Stimulated activated effector memory CD8-positive, alpha-beta T cell treated with anti-CD3 and anti-CD28 coated beads, Interleukin-12 subunit alpha, Interleukin-12 subunit beta, amount 100 ng/mL, for 72 hours (primary cell): ENCODE measurements at regions not wholly inside any gene's neighbourhood (a gene's known extent, or its start where the extent isn't known, plus 50 kb on each side); places are given as distances from the start of the nearest gene placed in this dataset.
A peak's percentile ranks its signal among the peaks of the same experiment; 100 is the strongest.
"Not testable (repeated sequence)": the region's sequence is repeated elsewhere in the genome, so short reads cannot be mapped to it uniquely, and the experiment has no call there.

Source experiments
- ATAC-seq: fragments of 150-1000 bp; cut with Tn5 transposase; 2 replicates; pipeline ENCODE4 v1.10.0; 2021
- DNase-seq, 2 donors: peaks; one replicate each; pipeline ENCODE4 v3.0.0; 2021 to 2022; ENCODE audit warnings: low spot score in 2 of 2
- H3K27ac Mint-ChIP-seq: one replicate; pipeline ENCODE4 v1.8.0; 2022; ENCODE audit warnings: mild to moderate bottlenecking, mixed read lengths
- H3K36me3 Mint-ChIP-seq: one replicate; pipeline ENCODE4 v1.8.0; 2022; ENCODE audit warnings: mild to moderate bottlenecking, mixed read lengths
- H3K4me1 Mint-ChIP-seq: one replicate; pipeline ENCODE4 v1.8.0; 2022; ENCODE audit warnings: mixed read lengths
- H3K4me3 Mint-ChIP-seq: one replicate; pipeline ENCODE4 v1.8.0; 2022; ENCODE audit warnings: mild to moderate bottlenecking, mixed read lengths
- H3K9me3 Mint-ChIP-seq: one replicate; pipeline ENCODE4 v1.8.0; 2022; ENCODE audit warnings: mixed read lengths

GRCh38 chr2:236909802-236910201 is 175.9 kb upstream of the COPS8 start:
- no peak overlapping the region for H3K4me3 Mint-ChIP-seq
- no peak overlapping the region for H3K27ac Mint-ChIP-seq
- ATAC-seq (no peak), DNase-seq (no peak)
- no peaks in the 10 kb centered on the region for H3K36me3 Mint-ChIP-seq
- no peaks in the 10 kb centered on the region for H3K9me3 Mint-ChIP-seq
- no peaks in the 10 kb centered on the region for H3K4me1 Mint-ChIP-seq

- H3K4me3 Mint-ChIP-seq = no peak overlapping the region
- no peaks in the 10 kb centered on the region for H3K9me3 Mint-ChIP-seq
- no peaks in the 10 kb centered on the region for H3K4me1 Mint-ChIP-seq
- H3K36me3 Mint-ChIP-seq = no peaks in the 10 kb centered on the region
- no peak overlapping the region for H3K27ac Mint-ChIP-seq
- ATAC-seq = no peak
- no peak for DNase-seq
Observed at GRCh38 chr2:236910781-236911495, 174.8 kb upstream of the COPS8 start.

GRCh38 chr2:236912326-236913120 is 173.2 kb upstream of the COPS8 start:
- Mint-ChIP-seq H3K36me3 (no peaks in the 10 kb centered on the region), H3K4me1 (no peaks in the 10 kb centered on the region), H3K9me3 (no peaks in the 10 kb centered on the region), H3K4me3 (no peak overlapping the region), H3K27ac (no peak overlapping the region)
- ATAC-seq (no peak), DNase-seq (no peak)

- DNase-seq (no peak), ATAC-seq (no peak)
- Mint-ChIP-seq H3K4me1 (peaks cover 5% of the 10 kb centered on the region), H3K9me3 (no peaks in the 10 kb centered on the region), H3K36me3 (no peaks in the 10 kb centered on the region), H3K27ac (no peak overlapping the region), H3K4me3 (no peak overlapping the region)
Observed at GRCh38 chr2:236915186-236915585, 170.5 kb upstream of the COPS8 start.

- no peak overlapping the region for H3K27ac Mint-ChIP-seq
- no peaks in the 10 kb centered on the region for H3K36me3 Mint-ChIP-seq
- H3K4me3 Mint-ChIP-seq = no peak overlapping the region
- ATAC-seq (no peak), DNase-seq (no peak)
- peaks cover 5% of the 10 kb centered on the region for H3K4me1 Mint-ChIP-seq
- no peaks in the 10 kb centered on the region for H3K9me3 Mint-ChIP-seq
Observed at GRCh38 chr2:236915726-236916125, 170.0 kb upstream of the COPS8 start.

GRCh38 chr2:236916181-236916580 is 169.5 kb upstream of the COPS8 start:
- Mint-ChIP-seq H3K4me1 (peaks cover 5% of the 10 kb centered on the region), H3K36me3 (no peaks in the 10 kb centered on the region), H3K9me3 (no peaks in the 10 kb centered on the region), H3K27ac (no peak overlapping the region), H3K4me3 (no peak overlapping the region)
- ATAC-seq (no peak), DNase-seq (no peak)

GRCh38 chr2:236916651-236917050 is 169.0 kb upstream of the COPS8 start:
- Mint-ChIP-seq H3K4me3 (no peak overlapping the region), H3K9me3 (no peaks in the 10 kb centered on the region), H3K4me1 (peaks cover 5% of the 10 kb centered on the region), H3K27ac (no peak overlapping the region), H3K36me3 (no peaks in the 10 kb centered on the region)
- DNase-seq (no peak), ATAC-seq (no peak)

GRCh38 chr2:236917164-236917563 is 168.5 kb upstream of the COPS8 start:
- peaks cover 5% of the 10 kb centered on the region for H3K4me1 Mint-ChIP-seq
- ATAC-seq (no peak), DNase-seq (no peak)
- H3K27ac Mint-ChIP-seq = no peak overlapping the region
- no peaks in the 10 kb centered on the region for H3K9me3 Mint-ChIP-seq
- no peaks in the 10 kb centered on the region for H3K36me3 Mint-ChIP-seq
- H3K4me3 Mint-ChIP-seq = no peak overlapping the region

- Mint-ChIP-seq H3K4me3 (no peak overlapping the region), H3K36me3 (no peaks in the 10 kb centered on the region), H3K27ac (no peak overlapping the region), H3K4me1 (peaks cover 5% of the 10 kb centered on the region), H3K9me3 (no peaks in the 10 kb centered on the region)
- peak in 1 of 2 donors; percentile 7 for DNase-seq
- no peak for ATAC-seq
Observed at GRCh38 chr2:236918545-236918944, 167.1 kb upstream of the COPS8 start.

- ATAC-seq = peak; percentile 34
- Mint-ChIP-seq H3K36me3 (no peaks in the 10 kb centered on the region), H3K27ac (no peak overlapping the region), H3K9me3 (no peaks in the 10 kb centered on the region), H3K4me1 (peaks cover 5% of the 10 kb centered on the region), H3K4me3 (no peak overlapping the region)
- peak in 1 of 2 donors; percentile 4 for DNase-seq
Observed at GRCh38 chr2:236919209-236919608, 166.5 kb upstream of the COPS8 start.

- not testable (repeated sequence) for H3K4me3 Mint-ChIP-seq, H3K9me3 Mint-ChIP-seq, H3K27ac Mint-ChIP-seq, DNase-seq, ATAC-seq, H3K4me1 Mint-ChIP-seq, H3K36me3 Mint-ChIP-seq
Observed at GRCh38 chr2:236919801-236920379, 165.8 kb upstream of the COPS8 start.

GRCh38 chr2:236922061-236922460 is 163.6 kb upstream of the COPS8 start:
- H3K9me3 Mint-ChIP-seq = no peaks in the 10 kb centered on the region
- ATAC-seq (no peak), DNase-seq (no peak)
- H3K4me3 Mint-ChIP-seq = no peak overlapping the region
- no peak overlapping the region for H3K27ac Mint-ChIP-seq
- peaks cover 5% of the 10 kb centered on the region for H3K4me1 Mint-ChIP-seq
- no peaks in the 10 kb centered on the region for H3K36me3 Mint-ChIP-seq

- Mint-ChIP-seq H3K27ac (no peak overlapping the region), H3K4me3 (no peak overlapping the region), H3K9me3 (no peaks in the 10 kb centered on the region), H3K4me1 (no peaks in the 10 kb centered on the region), H3K36me3 (no peaks in the 10 kb centered on the region)
- ATAC-seq (no peak), DNase-seq (no peak)
Observed at GRCh38 chr2:236928380-236929037, 157.2 kb upstream of the COPS8 start.

GRCh38 chr2:236932831-236933361 is 152.8 kb upstream of the COPS8 start:
- H3K27ac Mint-ChIP-seq = no peak overlapping the region
- H3K4me3 Mint-ChIP-seq = no peak overlapping the region
- no peak for DNase-seq
- no peaks in the 10 kb centered on the region for H3K36me3 Mint-ChIP-seq
- H3K4me1 Mint-ChIP-seq = no peaks in the 10 kb centered on the region
- H3K9me3 Mint-ChIP-seq = no peaks in the 10 kb centered on the region
- no peak for ATAC-seq

GRCh38 chr2:236934166-236934565 is 151.5 kb upstream of the COPS8 start:
- H3K4me1 Mint-ChIP-seq = no peaks in the 10 kb centered on the region
- no peak overlapping the region for H3K27ac Mint-ChIP-seq
- DNase-seq (no peak), ATAC-seq (no peak)
- no peaks in the 10 kb centered on the region for H3K36me3 Mint-ChIP-seq
- H3K9me3 Mint-ChIP-seq = no peaks in the 10 kb centered on the region
- no peak overlapping the region for H3K4me3 Mint-ChIP-seq
